ENCODE measurements at regions not wholly inside any gene's neighbourhood (a gene's known extent, or its start where the extent isn't known, plus 50 kb on each side); places are given as distances from the start of the nearest gene placed in this dataset.
"Not testable (repeated sequence)": the region's sequence is repeated elsewhere in the genome, so short reads cannot be mapped to it uniquely, and the experiment has no call there.

DNA sequence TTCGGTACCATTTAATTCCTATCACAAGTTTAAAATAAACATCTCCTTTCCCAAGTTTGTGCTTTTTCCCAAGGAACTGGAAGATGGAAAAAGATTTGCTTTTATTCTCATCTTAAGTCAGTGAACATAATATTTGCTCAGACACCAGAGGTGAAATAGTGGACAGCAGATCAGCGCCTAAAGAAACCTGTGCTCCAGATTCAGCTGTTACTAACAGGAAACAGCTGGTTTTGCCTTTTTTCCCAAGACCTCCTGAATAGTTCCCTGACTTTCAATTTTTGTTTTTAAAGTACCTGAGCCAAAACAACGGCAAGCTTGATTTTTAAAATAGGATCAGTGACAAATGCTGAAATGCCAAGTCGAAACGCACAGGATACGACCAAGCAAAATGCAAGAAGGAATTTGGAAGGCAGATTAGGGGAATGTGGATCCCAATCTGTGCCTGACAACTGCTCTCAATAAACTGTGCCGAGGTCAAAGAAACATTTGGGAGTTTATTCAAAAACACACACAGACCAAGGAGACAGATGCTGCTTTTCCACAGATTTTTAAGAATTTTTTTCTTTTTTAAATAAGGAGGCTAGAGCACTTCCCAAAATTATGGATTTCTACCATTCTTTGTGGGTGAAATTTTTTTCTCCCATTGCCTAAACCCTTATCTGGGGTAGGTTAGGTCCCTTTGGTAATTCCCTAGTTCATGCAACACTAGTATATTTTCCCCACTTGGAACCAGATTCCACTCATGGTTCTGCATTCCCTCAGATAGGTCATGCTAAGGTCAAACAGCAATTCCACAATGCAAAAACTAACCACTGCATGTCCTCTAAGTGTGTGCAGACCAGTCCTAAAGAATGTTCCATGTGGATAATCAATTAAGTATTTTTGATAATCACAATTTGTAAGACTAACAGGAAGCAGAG lies 121.5 kb upstream of the PDE1A start:
- no peak for DNase-seq (ENCODE audit: low spot score)

DNA sequence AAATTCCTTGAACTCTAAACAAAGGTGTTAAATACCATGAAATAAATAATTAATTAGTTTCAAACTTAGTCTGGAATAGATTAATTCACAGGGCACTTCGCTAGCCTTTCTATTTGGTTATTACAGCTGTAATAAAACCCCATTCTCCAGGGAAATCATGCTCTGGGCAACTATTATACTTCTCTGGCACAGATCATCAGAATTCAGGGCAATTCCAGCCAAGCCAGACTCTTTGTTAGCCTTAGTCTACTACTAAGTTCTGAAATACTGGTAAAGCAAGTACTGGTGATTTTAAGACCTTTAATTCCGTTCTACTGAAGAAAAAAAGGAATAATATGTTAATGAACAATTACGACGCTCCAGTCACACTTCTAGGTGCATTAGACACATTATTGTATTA lies 123.4 kb upstream of the PDE1A start:
- DNase-seq (ENCODE audit: low spot score) = no peak

DNA sequence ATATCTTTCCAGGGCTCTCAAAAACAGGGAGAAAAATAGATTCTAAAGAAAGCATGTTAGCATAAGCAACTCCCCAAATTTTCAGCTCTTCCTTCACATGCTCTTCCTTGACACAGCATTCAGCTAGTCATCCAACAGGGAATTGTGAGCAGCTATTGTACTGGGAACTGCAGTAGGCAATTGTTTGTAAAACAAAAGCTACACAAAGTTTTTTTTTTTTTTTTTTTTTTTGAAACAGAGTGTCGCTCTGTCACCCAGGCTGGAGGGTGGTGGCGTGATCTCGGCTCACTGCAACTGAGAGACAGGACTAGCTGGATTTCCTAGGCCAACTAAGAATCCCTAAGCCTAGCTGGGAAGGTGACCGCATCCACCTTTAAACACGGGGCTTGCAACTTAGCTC lies 125.4 kb upstream of the PDE1A start:
- DNase-seq (ENCODE audit: low spot score) = not testable (repeated sequence)

GRCh38 chr2:182552785-182553184 lies 125.9 kb upstream of the PDE1A start:
- not testable (repeated sequence) for DNase-seq (ENCODE audit: low spot score)

DNA sequence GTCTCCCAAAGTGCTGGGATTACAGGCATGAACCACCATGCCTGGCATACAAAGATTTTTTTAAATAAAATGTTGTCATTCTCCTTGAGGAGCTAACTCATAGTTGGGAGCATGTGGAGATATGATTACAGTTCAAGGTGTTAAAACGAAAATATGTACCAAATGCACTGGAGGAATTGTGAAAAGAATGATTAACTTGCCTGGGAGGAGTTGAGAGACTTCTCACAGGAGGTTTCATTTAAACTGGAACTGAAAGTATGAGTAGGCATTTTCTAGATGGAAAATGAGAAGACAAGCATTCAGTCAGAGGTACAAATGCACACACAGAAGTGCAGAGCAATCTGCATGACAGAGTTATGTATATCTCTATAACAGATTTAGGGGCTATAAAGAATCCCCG lies 126.6 kb upstream of the PDE1A start:
- DNase-seq (ENCODE audit: low spot score) = no peak

DNA sequence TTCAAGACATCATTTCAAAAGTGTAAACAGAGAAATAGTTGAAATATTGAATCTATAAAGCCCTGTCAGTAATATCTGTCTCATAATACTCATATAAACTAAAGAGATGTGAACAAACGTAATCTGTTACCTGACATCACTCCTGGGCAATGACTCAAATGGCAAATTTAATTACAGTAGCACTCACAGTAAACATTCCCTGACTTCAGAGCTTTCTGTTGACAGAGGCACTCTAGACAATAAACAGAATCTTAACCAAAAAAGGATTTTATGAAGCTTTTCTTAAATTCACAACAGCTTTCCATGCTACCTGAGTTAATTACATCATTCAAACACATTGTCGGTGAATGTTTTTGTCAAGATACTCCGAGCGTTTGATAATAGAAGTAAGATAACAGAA lies 128.1 kb upstream of the PDE1A start:
- no peak for DNase-seq (ENCODE audit: low spot score)

- no peak for DNase-seq (ENCODE audit: low spot score)
Measured at GRCh38 chr2:182558564-182558963, 131.7 kb upstream of the PDE1A start.

DNA sequence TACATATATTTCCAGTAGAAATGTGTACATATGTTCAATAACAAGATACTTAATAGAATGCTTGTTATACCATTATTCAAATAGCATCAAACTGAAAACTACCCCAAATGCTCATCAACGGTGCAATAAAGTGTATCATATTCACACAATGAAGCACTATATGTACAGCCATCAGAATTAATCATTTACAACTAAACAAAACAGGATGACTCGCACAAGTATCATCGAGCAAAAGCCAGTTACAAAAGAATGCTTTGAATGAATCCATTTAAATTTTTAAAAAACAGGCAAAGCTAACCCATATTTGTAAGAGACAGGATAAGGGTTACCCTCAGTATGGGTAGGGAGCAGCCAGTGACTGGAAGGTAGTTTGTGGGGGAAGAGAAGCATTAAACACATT lies 132.8 kb upstream of the PDE1A start:
- no peak for DNase-seq (ENCODE audit: low spot score)

DNA sequence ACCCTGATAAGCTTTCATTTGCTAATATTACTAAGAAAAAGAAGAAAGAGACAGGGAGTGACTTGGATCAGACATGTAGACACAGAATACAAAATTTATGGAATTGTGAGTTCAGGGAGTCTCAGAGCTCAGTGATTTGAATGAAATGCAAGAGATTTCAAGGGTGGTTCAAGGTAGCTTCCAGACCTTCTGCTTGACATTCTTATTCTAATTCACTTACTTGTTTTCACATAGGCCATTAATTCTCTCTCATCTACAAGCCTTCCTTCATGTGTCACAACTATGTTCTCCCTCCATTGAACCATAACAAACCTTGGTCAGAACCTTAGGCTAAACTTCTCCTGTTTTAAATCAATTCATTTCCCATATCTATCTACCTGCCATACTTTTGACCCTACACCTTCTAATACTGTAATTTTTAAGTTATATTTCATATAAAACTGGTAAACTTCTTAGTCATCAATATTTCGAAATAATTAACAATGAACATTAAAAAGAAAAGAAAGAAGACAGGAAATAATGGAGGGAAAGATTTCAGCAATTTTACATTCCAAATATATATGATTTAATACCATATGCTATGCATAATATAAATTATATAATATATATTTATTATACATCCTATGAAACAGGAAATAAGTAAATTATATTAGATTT lies 139.2 kb upstream of the PDE1A start:
- no peak for DNase-seq (ENCODE audit: low spot score)

DNA sequence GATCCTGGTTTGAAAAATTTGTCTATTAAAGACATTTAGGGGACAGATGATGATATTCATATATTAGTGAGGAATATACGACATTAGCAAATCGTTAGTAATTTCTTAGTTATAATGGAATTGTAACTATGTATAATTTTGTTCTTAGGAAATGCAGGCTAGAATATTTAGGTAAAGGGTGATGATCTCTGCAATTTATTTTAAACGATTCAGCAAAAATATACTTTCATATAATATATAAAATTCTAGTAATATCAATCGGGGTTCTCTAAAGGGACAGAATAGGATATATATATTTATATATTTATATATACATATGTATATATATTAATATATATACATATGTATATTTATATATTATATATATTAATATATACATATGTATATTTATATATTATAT lies 142.5 kb upstream of the DNAJC10 start:
- DNase-seq (ENCODE audit: low spot score) = no peak

DNA sequence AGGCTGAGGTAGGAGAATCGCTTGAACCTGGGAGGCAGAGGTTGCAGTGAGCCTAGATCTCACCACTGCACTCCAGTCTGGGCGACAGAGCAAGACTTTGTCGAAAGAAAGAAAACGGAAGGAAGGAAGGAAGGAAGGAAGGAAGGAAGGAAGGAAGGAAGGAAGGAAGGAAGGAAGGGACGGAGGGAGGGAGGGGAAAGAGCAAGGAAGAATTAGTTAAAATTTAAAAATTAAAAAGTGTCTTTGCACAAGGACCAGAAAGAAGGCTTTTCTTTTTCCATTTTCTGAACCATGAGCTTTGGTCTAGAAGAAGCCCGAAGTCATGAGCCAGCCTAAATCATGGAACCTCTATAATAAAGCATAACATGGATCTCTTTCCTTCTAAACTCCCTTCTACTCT lies 138.2 kb upstream of the DNAJC10 start:
- DNase-seq (ENCODE audit: low spot score) = no peak

GRCh38 chr2:182581196-182581935 lies 134.7 kb upstream of the DNAJC10 start:
- DNase-seq (ENCODE audit: low spot score) = no peak

DNA sequence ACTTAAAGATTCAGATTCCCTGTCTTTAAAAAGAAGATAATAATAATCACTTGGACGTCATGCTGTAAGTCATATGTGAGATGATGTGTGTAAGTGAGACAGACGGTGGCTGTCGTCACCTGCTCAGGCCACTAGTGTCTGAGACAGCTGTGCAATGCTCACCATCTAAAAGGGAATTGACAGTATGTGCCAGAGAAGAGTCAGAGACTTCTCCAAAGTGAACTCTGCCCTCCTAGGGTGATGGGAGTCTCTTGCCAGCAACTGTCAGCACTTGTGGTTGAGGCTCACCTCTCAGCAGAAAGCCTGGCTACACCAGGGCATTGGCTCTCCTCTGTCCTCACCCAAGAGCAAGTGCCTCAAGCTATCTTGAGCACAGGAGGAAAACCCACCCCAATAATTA lies 131.6 kb upstream of the DNAJC10 start:
- DNase-seq (ENCODE audit: low spot score) = no peak

- DNase-seq (ENCODE audit: low spot score) = no peak
Measured at GRCh38 chr2:182585001-182585400, 131.1 kb upstream of the DNAJC10 start.

DNA sequence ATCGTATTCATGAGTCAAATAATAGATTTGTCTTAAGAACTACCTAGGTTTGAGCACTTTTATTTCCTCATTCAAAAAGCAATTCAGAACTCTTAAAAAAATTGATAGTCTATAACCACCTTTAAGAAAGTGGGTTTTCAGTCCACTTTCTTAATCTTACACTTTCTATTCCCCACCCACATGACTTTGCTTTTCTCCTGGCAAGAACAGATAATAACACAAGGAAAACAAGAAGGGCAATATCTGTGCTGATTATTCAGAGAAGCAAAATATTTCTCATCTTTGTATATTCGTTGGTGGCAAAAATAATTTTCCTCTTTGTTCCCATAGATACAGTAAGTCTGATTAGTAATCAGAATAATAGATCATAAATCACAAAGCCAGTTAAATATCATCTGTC lies 130.6 kb upstream of the DNAJC10 start:
- DNase-seq (ENCODE audit: low spot score) = no peak

- DNase-seq (ENCODE audit: low spot score) = no peak
Measured at GRCh38 chr2:182586426-182586825, 129.6 kb upstream of the DNAJC10 start.

GRCh38 chr2:182587831-182588230 lies 128.2 kb upstream of the DNAJC10 start:
- DNase-seq (ENCODE audit: low spot score) = no peak

- DNase-seq (ENCODE audit: low spot score) = no peak
Measured at GRCh38 chr2:182589121-182589520, 126.9 kb upstream of the DNAJC10 start.

- no peak for DNase-seq (ENCODE audit: low spot score)
Measured at GRCh38 chr2:182591774-182592173, 124.3 kb upstream of the DNAJC10 start.

GRCh38 chr2:182592691-182593393 lies 123.2 kb upstream of the DNAJC10 start:
- no peak for DNase-seq (ENCODE audit: low spot score)

DNA sequence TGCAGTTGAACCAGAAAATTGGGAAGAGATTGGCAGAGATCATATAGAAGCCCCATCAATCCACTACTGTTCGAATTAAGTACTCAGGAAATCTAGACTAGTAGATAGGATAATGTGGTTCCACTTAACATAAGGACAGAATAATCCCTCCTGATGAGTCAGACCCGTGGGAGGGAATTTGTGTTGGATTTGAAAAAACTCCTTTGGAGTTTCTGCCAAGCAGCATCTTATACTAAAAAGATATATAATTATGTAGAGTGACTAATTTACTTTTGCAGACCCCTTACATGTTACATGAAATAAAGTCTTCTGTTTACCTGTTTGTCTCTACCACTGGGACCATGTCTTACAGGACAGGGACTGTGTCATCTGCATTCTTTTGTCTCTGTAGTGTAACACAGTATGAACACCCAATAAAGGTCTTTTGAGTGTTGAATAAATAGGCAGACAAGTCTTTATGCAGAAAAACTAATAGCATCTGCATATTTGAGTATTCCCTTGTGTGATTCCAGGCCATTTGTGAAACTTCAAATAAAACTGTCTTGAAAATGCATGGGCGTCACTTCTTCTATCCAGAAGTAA lies 122.6 kb upstream of the DNAJC10 start:
- peak; percentile 19 for DNase-seq (ENCODE audit: low spot score)

DNA sequence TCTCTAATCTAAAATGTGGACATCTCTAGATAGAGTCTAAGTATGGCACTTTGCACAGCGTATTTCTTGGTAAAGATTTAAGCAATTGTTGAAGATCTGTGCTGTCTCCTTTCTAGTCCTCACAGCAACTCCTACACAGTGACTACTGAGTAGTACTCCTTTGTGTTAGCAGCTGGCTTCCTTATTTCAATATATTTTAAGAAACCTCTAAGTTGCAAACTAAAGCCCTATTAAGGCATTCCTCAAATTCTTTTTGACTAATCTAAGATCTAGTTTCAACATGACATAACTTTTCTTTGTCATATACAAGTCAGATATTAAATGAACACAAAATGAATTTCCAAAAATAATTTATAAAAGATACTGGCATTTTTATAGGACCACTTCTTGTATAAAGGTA lies 121.8 kb upstream of the DNAJC10 start:
- DNase-seq (ENCODE audit: low spot score) = no peak
